Activated CD8-positive, alpha-beta memory T cell treated with anti-CD3 and anti-CD28 coated beads, Interleukin-2, amount 10 ng/mL, durations not matched to agents 7 days and 5 days (primary cell): ENCODE measurements at regions not wholly inside any gene's neighbourhood (a gene's known extent, or its start where the extent isn't known, plus 50 kb on each side); places are given as distances from the start of the nearest gene placed in this dataset.
"Not testable (repeated sequence)": the region's sequence is repeated elsewhere in the genome, so short reads cannot be mapped to it uniquely, and the experiment has no call there.

Experiments
- ATAC-seq: fragments of 150-1000 bp; cut with Tn5 transposase; one replicate; pipeline ENCODE4 v1.10.0; 2021; ENCODE audit warnings: moderate library complexity
- CTCF ChIA-PET: fragments of 350-600 bp; sonication (Branson Sonifier 250); formaldehyde crosslinking; loops from one replicate; lab custom pipeline; 2021; ENCODE audit warnings: antibody characterized with exemption; lab: Charles Lee
- DNase-seq: peaks from one replicate; pipeline ENCODE4 v3.0.0-alpha.2; 2020
- H3K27ac Mint-ChIP-seq: one replicate; pipeline ENCODE4 v1.8.0; 2021; ENCODE audit warnings: mild to moderate bottlenecking, mixed read lengths
- H3K27me3 Mint-ChIP-seq: one replicate; pipeline ENCODE4 v1.8.0; 2021; ENCODE audit warnings: mixed read lengths
- H3K36me3 Mint-ChIP-seq: one replicate; pipeline ENCODE4 v1.8.0; 2021; ENCODE audit warnings: mild to moderate bottlenecking, mixed read lengths
- H3K4me1 Mint-ChIP-seq: one replicate; pipeline ENCODE4 v1.8.0; 2021; ENCODE audit warnings: mixed read lengths
- H3K4me3 Mint-ChIP-seq: one replicate; pipeline ENCODE4 v1.8.0; 2021; ENCODE audit warnings: mild to moderate bottlenecking, moderate library complexity, mixed read lengths
- H3K9me3 Mint-ChIP-seq: one replicate; pipeline ENCODE4 v1.8.0; 2022; ENCODE audit warnings: low read depth, mixed read lengths

DNA sequence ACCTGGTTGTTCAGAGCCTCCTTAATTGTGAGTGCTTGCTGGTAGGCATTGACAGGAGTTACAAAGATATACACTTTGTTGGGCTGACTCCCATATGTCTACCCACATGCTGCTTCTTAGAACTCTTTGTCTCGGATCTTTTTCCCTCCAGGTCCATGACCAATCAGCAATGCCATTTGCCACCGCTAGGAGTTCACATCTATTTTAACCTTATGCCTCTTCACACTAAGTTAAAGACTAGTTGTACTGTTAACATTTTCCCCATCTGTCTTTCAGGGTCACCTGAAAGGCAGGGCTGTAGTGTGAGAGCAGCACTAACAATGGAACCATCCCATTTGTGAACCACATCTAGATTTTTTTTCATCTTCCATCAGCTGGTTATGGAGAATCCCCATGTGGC, 226.7 kb upstream of the NPY start:
- Mint-ChIP-seq H3K9me3 (no peaks in the 10 kb centered on the region), H3K27ac (no peak overlapping the region), H3K27me3 (peaks cover 28% of the 10 kb centered on the region), H3K4me3 (no peak overlapping the region), H3K36me3 (no peaks in the 10 kb centered on the region), H3K4me1 (peaks cover 10% of the 10 kb centered on the region)
- DNase-seq (no peak), ATAC-seq (no peak)
- CTCF ChIA-PET: interaction anchor here (0.6 kb wide), 1 partner anchor 41 kb away, joined by 3 read pairs; no protein-coding TSS in a partner anchor

DNA sequence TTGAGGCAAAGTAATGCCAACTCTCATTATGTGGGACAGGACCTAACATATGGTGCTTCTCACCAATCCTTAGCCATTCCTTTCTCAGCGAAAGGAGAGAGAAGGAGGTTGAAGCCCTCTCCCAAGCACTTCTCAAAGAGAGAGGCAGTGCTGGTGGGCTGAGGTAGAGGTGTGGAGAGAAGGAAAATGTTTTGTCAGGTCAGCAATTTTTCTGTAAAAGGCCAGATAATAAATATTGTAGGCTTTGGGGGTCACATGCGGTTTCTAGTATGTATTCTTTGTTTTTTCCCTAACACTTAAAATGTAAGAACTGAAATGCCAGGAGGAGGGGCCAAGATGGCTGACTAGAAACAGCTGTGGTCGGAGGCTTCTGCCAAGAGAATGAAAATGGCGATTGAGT, 225.0 kb upstream of the NPY start:
- CTCF ChIA-PET: no interaction called here
- no peak for DNase-seq

DNA sequence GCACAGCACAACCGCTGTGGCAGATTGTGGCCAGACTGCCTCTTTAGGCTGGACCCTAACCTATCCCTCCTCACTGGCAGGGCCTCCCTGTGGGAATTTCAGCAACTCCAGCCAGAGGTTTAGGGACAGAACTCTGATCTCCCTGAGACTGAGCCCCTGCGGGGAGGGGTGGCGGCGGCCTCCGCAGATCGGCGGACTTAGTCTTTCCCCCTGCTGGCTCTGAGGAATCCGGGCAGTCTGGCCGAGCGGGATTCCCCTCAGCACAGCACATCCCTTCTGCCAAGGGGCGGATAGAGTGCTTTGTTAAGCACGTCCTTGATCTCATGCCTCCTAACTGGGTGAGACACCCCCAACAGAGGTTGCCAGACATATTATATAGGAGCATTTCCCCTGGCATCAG, 224.2 kb upstream of the NPY start:
- no peak for ATAC-seq
- no peak overlapping the region for H3K4me3 Mint-ChIP-seq
- H3K4me1 Mint-ChIP-seq: no peaks in the 10 kb centered on the region
- H3K9me3 Mint-ChIP-seq: no peaks in the 10 kb centered on the region
- no peaks in the 10 kb centered on the region for H3K36me3 Mint-ChIP-seq
- CTCF ChIA-PET: no interaction called here
- H3K27ac Mint-ChIP-seq: no peak overlapping the region
- no peak for DNase-seq
- peaks cover 4% of the 10 kb centered on the region for H3K27me3 Mint-ChIP-seq

More for the DNA sequence above, 225.0 kb upstream of the NPY start:
- Mint-ChIP-seq H3K36me3 (no peaks in the 10 kb centered on the region), H3K9me3 (no peaks in the 10 kb centered on the region), H3K27me3 (peaks cover 12% of the 10 kb centered on the region), H3K27ac (no peak overlapping the region), H3K4me1 (no peaks in the 10 kb centered on the region), H3K4me3 (no peak overlapping the region)
- no peak for ATAC-seq

DNA sequence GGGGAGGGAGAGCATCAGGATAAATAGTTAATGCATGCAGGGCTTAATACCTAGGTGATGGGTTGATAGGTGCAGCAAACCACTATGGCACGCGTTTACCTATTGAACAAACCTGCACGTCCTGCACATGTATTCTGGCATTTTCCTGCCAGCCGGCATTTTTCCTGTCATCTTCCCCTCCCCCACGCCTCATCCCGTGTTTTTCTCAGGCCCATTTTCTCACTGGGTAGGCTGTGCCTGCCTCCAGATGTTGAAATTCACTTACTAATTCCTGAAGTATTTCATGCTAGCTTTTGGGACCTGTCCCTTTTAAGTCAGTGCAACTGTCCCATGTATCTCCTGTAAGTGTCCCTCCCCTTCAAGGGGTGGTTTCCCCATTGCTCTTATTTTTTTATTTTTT, 220.3 kb upstream of the NPY start:
- no peaks in the 10 kb centered on the region for H3K4me1 Mint-ChIP-seq
- DNase-seq (no peak), ATAC-seq (no peak)
- H3K9me3 Mint-ChIP-seq: no peaks in the 10 kb centered on the region
- H3K36me3 Mint-ChIP-seq: no peaks in the 10 kb centered on the region
- no peak overlapping the region for H3K4me3 Mint-ChIP-seq
- no peaks in the 10 kb centered on the region for H3K27me3 Mint-ChIP-seq
- CTCF ChIA-PET: no interaction called here
- no peak overlapping the region for H3K27ac Mint-ChIP-seq

DNA sequence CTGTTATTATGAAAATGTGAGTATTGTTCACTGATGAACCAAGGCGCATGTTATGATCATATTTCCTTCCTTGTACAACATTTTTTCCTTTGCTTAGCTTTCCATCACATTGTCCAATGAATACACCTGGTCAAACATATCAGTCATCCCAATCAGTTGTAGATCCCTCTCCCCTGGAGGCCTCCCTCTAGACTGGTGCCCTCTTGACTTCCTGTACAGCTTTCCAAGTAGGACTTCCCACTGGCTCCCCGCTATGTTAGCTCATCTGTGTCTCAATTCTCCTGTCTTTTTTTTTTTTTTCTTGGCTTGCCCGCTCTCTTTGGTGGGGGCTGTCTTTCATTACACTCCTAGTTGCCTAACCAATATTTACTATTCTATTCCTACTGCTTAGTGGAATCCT, 214.2 kb upstream of the NPY start:
- Mint-ChIP-seq H3K4me1 (peaks cover 2% of the 10 kb centered on the region), H3K27ac (no peak overlapping the region), H3K27me3 (peaks cover 12% of the 10 kb centered on the region), H3K36me3 (no peaks in the 10 kb centered on the region), H3K9me3 (no peaks in the 10 kb centered on the region), H3K4me3 (no peak overlapping the region)
- no peak for DNase-seq
- CTCF ChIA-PET: no interaction called here
- ATAC-seq: no peak

DNA sequence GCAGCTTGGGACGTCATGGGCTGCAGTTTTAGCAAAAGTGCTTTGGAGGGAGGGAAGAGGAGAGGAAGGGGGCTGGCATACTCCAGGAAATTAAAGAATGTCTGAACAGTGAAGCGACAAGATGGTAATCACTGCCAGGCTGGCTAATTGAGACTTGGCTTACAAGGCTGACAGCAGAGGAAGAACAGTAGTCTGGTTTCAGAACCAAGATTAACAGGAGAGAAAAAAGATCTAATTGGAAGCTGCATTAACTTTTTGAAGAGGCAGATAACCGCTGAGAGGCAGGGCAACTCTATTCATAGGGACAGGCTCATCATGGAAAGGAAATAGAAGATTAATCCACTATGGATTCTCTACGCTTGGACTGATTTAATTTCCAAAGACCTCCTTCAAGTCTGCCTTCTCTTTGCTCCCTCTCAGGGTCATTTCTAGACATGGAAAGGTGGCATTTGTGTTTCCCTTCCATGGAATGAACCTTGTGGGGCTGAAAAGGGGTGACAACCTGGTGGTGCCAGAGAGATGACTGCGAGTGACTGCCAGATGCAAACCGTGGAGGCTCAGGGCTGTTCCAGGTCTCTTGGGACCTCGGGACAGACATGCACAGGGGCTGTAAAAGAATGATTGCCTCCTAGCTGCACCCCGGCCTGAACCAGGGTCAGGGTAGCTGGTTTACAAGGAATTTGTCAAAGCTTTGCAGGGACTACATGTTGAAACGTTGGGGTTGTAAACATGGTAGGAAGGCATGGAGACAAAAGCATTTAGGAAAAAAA, 210.2 kb upstream of the NPY start:
- H3K4me1 Mint-ChIP-seq: peaks cover 7% of the 10 kb centered on the region
- ATAC-seq: no peak
- no peak for DNase-seq
- no peak overlapping the region for H3K4me3 Mint-ChIP-seq
- CTCF ChIA-PET: no interaction called here
- H3K9me3 Mint-ChIP-seq: no peaks in the 10 kb centered on the region
- no peaks in the 10 kb centered on the region for H3K36me3 Mint-ChIP-seq
- peaks cover 12% of the 10 kb centered on the region for H3K27me3 Mint-ChIP-seq
- no peak overlapping the region for H3K27ac Mint-ChIP-seq

DNA sequence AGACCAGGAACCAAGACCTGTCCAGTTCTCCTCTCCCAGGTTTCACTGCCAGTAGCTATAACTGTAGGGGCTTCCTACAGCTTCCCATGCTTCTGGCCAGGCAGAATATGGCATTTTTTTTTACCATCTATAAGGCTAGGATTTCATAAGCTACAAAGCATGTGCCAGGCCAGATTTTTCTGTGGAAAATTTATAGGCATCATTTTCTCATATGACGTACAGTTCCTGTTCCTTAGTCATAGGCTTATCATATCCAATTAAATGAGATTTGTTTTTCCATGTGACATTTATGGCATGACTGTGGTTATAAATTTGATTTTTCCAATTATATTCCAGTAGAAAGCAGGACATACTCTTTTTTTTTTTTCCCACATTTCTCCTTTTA, 208.6 kb upstream of the NPY start:
- CTCF ChIA-PET: no interaction called here
- H3K4me1 Mint-ChIP-seq: peaks cover 7% of the 10 kb centered on the region
- H3K27me3 Mint-ChIP-seq: peaks cover 8% of the 10 kb centered on the region

DNA sequence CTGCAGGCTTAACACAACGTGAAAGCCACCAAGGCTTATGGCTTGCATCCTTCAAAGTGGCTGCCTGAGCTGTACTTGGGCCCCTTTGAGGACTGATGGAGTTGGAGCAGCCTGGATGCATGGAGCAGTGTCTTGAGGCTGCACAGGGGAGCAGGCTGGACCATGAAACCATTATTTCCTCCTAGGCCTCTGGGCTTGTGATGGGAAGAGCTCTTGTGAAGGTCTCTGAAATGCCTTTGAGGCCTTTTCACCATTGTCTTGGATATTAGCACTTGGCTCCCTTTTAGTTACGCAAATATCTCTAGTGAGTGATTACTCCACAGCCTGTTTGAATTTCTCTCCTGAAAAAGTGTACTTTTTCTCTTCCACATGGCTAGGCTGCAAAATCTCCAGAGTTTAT, 201.2 kb upstream of the NPY start:
- Mint-ChIP-seq H3K4me1 (no peaks in the 10 kb centered on the region), H3K27ac (no peak overlapping the region), H3K36me3 (no peaks in the 10 kb centered on the region), H3K9me3 (peaks cover 4% of the 10 kb centered on the region), H3K4me3 (no peak overlapping the region), H3K27me3 (no peaks in the 10 kb centered on the region)
- ATAC-seq (no peak), DNase-seq (no peak)
- CTCF ChIA-PET: no interaction called here

More for the DNA sequence above, 208.6 kb upstream of the NPY start:
- ATAC-seq (no peak), DNase-seq (no peak)
- Mint-ChIP-seq H3K4me3 (no peak overlapping the region), H3K9me3 (no peaks in the 10 kb centered on the region), H3K36me3 (no peaks in the 10 kb centered on the region), H3K27ac (no peak overlapping the region)

DNA sequence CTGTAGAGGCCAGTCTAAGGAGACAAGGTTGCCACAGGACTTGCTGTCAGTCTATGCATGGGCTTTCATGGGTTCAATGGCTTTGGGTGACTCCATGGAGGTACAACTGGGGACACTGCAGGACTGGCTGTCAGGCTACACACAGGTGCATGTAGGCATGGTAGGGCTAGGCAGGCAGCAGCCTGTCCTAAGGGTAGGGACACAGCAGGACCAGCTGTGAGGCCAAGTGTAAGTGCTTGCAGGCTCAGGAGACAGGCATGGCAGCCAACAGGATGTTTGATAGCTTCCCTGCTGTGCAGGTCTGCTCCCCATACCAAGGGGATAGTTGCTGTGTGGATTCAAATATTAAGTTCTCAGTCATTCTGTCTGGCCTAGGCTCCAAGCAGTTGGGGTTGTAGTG, 181.0 kb upstream of the NPY start:
- Mint-ChIP-seq H3K27me3 (peaks cover 4% of the 10 kb centered on the region), H3K27ac (no peak overlapping the region), H3K4me1 (no peaks in the 10 kb centered on the region), H3K9me3 (peaks cover 2% of the 10 kb centered on the region), H3K36me3 (no peaks in the 10 kb centered on the region), H3K4me3 (no peak overlapping the region)
- DNase-seq: no peak
- CTCF ChIA-PET: no interaction called here
- ATAC-seq: no peak

DNA sequence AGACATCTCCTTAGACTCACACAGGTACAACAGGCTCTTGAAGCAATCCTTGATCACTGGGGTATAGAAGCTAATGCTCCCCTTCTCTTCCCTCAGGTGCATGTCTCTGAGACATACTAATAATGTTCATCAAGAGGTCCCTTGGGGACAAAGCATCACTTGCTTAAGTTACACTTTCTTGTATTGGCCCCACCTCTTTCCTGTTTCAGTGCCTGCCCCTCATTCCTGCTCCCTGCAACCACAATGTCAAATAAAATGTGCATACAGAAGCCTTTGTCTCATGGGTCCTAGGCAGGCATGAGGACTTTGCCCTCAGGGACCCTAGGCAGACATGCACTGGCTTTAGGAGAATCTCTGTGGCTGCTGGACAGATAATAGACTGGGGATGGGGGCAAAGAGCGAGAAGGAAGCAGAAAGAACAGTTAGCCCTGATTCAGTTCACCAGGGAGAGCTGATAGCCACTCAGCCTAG, 175.0 kb upstream of the NPY start:
- CTCF ChIA-PET: no interaction called here
- no peaks in the 10 kb centered on the region for H3K36me3 Mint-ChIP-seq
- H3K27me3 Mint-ChIP-seq: peaks cover 8% of the 10 kb centered on the region
- no peaks in the 10 kb centered on the region for H3K4me1 Mint-ChIP-seq
- no peak overlapping the region for H3K4me3 Mint-ChIP-seq
- no peak overlapping the region for H3K27ac Mint-ChIP-seq
- ATAC-seq (no peak), DNase-seq (no peak)
- peaks cover 2% of the 10 kb centered on the region for H3K9me3 Mint-ChIP-seq

DNA sequence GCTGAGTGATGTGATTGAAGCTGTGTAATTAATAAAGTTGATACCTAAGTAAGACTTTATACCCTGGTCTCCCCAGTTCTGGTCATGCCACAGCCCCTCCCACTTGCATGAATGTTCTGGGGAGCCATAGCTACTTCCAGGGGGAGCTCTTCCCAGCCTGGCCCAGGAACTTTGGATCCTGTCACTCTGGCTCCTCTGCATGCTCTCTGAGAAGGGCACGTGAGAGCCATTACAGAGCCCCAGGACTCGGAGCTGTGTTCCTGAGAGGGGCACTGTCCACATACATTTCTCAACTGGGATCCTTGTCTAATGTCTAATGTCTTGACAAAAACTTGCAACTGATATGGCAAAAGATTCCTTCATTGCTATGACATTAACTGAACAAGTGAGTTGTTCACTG, 173.9 kb upstream of the NPY start:
- H3K27ac Mint-ChIP-seq: no peak overlapping the region
- ATAC-seq: no peak
- H3K9me3 Mint-ChIP-seq: peaks cover 2% of the 10 kb centered on the region
- peaks cover 8% of the 10 kb centered on the region for H3K27me3 Mint-ChIP-seq
- H3K4me1 Mint-ChIP-seq: no peaks in the 10 kb centered on the region
- no peak for DNase-seq
- CTCF ChIA-PET: no interaction called here
- H3K4me3 Mint-ChIP-seq: no peak overlapping the region
- no peaks in the 10 kb centered on the region for H3K36me3 Mint-ChIP-seq

DNA sequence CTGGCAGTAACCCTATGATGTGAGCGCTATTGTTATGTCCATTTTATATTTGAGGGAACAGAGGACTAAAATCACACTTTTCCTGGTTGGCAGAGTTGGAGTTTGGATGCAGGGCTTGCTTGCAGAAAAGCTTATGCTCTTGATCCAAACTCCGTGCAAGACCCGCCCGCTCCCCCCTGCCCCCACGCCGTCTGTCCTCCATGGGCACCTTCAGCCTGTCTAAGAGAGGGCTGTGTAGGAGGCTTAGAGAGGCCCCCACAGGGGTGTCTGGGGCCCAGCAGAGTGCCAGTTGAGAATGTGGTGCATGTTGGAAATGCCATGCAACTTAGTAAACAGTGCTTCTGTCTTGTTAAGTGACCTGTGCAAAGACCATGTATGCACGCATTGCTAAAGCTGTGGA, 170.5 kb upstream of the NPY start:
- CTCF ChIA-PET: no interaction called here
- H3K4me3 Mint-ChIP-seq: no peak overlapping the region
- peaks cover 11% of the 10 kb centered on the region for H3K27me3 Mint-ChIP-seq
- no peaks in the 10 kb centered on the region for H3K9me3 Mint-ChIP-seq
- ATAC-seq (no peak), DNase-seq (no peak)
- no peaks in the 10 kb centered on the region for H3K4me1 Mint-ChIP-seq
- H3K36me3 Mint-ChIP-seq: no peaks in the 10 kb centered on the region
- H3K27ac Mint-ChIP-seq: no peak overlapping the region

DNA sequence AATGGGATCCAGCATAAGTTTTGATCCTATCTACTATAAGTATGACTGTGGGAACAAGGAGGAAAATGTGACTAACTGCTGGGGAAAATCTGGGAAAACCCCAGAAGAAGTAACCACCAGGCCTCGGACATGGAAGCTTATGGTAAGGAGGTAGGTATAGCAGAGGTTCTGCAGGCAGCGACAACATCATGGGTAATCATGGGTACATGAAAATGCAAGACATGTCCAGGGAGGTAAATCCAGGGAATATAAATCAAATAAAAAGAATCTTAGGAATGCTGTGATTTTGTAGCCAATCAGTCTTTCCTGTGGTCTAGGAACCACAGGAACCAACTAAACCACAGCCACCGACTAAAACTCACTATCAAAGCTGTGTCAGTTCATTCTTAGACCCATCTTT, 168.3 kb upstream of the NPY start:
- Mint-ChIP-seq H3K36me3 (no peaks in the 10 kb centered on the region), H3K4me3 (no peak overlapping the region), H3K9me3 (no peaks in the 10 kb centered on the region), H3K27ac (no peak overlapping the region), H3K27me3 (peaks cover 11% of the 10 kb centered on the region), H3K4me1 (no peaks in the 10 kb centered on the region)
- DNase-seq (no peak), ATAC-seq (no peak)
- CTCF ChIA-PET: no interaction called here

DNA sequence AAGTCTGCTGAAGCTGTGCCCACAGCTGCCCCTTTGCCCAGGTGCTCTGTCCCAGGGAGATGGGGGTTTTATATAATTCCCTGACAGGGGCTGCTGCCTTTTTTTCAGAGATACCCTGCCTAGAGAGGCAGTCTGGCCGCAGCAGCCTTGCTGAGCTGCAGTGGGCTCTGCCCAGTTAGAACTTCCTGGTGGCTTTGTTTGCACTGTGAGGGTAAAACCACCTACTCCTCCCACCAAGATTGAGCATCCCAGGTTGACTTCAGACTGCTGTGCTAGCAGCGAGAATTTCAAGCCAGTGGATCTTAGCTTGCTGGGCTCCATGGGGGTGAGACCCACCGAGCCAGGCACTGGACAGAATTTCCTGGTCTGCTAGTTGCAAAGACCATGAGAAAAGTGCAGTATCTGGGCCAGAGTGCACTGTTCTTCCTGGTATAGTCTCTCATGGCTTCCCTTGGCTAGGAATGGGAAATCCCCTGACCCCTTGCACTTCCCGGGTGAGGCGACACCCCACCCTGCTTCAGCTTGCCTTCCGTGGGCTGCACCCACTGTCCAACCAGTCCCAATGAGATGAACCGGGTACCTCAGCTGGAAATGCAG, 166.0 kb upstream of the NPY start:
- ATAC-seq, DNase-seq, H3K36me3 Mint-ChIP-seq, H3K4me1 Mint-ChIP-seq, H3K27me3 Mint-ChIP-seq, CTCF ChIA-PET, H3K4me3 Mint-ChIP-seq, H3K9me3 Mint-ChIP-seq, H3K27ac Mint-ChIP-seq: not testable (repeated sequence)
